Cerebellar nuclear complex (tissue), 1 donor: ENCODE measurements at regions not wholly inside any gene's neighbourhood (a gene's known extent, or its start where the extent isn't known, plus 50 kb on each side); places are given as distances from the start of the nearest gene placed in this dataset.
"Not testable (repeated sequence)": the region's sequence is repeated elsewhere in the genome, so short reads cannot be mapped to it uniquely, and the experiment has no call there.

Experiments used
- DNase-seq, 2 experiments: peaks; one replicate each; lab custom pipeline; 2025; lab: John Stamatoyannopoulos, UW

- DNase-seq, result no peak
Measured at GRCh38 chr5:136621743-136622142, 256.4 kb upstream of the TRPC7 start.

GRCh38 chr5:136620621-136621020 is 255.3 kb upstream of the TRPC7 start:
- DNase-seq, result no peak

GRCh38 chr5:136620016-136620419 is 254.7 kb upstream of the TRPC7 start:
- no peak for DNase-seq

- no peak for DNase-seq
Measured at GRCh38 chr5:136619556-136619955, 254.2 kb upstream of the TRPC7 start.

- no peak for DNase-seq
Measured at GRCh38 chr5:136615251-136616119, 250.1 kb upstream of the TRPC7 start.

GRCh38 chr5:136613230-136613629 is 247.9 kb upstream of the TRPC7 start:
- DNase-seq, result no peak

GRCh38 chr5:136605638-136606037 is 240.3 kb upstream of the TRPC7 start:
- no peak for DNase-seq

GRCh38 chr5:136600306-136600705 is 235.0 kb upstream of the TRPC7 start:
- no peak for DNase-seq

GRCh38 chr5:136598802-136599404 is 233.6 kb upstream of the TRPC7 start:
- DNase-seq, result no peak

GRCh38 chr5:136594416-136594815 is 229.1 kb upstream of the TRPC7 start:
- no peak for DNase-seq

- no peak for DNase-seq
Measured at GRCh38 chr5:136590581-136590980, 225.2 kb upstream of the TRPC7 start.

- DNase-seq, result no peak
Measured at GRCh38 chr5:136586196-136586595, 220.9 kb upstream of the TRPC7 start.

GRCh38 chr5:136584474-136584873 is 219.1 kb upstream of the TRPC7 start:
- DNase-seq, result no peak

GRCh38 chr5:136579238-136579637 is 213.9 kb upstream of the TRPC7 start:
- no peak for DNase-seq

- DNase-seq, result not testable (repeated sequence)
Measured at GRCh38 chr5:136569875-136570274, 204.5 kb upstream of the TRPC7 start.

- not testable (repeated sequence) for DNase-seq
Measured at GRCh38 chr5:136565457-136565856, 200.1 kb upstream of the TRPC7 start.

GRCh38 chr5:136565050-136565449 is 199.7 kb upstream of the TRPC7 start:
- DNase-seq, result not testable (repeated sequence)

GRCh38 chr5:136564431-136564830 is 199.1 kb upstream of the TRPC7 start:
- not testable (repeated sequence) for DNase-seq

GRCh38 chr5:136563489-136563888 is 198.1 kb upstream of the TRPC7 start:
- no peak for DNase-seq

GRCh38 chr5:136560126-136560525 is 194.8 kb upstream of the TRPC7 start:
- no peak for DNase-seq

GRCh38 chr5:136559651-136560050 is 194.3 kb upstream of the TRPC7 start:
- no peak for DNase-seq

- not testable (repeated sequence) for DNase-seq
Measured at GRCh38 chr5:136547096-136547495, 181.8 kb upstream of the TRPC7 start.

GRCh38 chr5:136546441-136546840 is 181.1 kb upstream of the TRPC7 start:
- not testable (repeated sequence) for DNase-seq
